ENCODE measurements at regions not wholly inside any gene's neighbourhood (a gene's known extent, or its start where the extent isn't known, plus 50 kb on each side); places are given as distances from the start of the nearest gene placed in this dataset.

- Histone ChIP-seq H3K79me2 (ENCODE audit: insufficient read depth, low read depth) (no peaks in the 10 kb centered on the region), H3K9ac (no peak overlapping the region), H3K4me1 (ENCODE audit: low read depth, poor library complexity, severe bottlenecking) (no peaks in the 10 kb centered on the region), H3K27me3 (ENCODE audit: insufficient read depth, low read depth) (no peaks in the 10 kb centered on the region), H3K4me2 (no peak overlapping the region), H3K36me3 (ENCODE audit: insufficient read depth) (no peaks in the 10 kb centered on the region), H2AFZ (ENCODE audit: low read depth) (no peak overlapping the region), H4K20me1 (ENCODE audit: insufficient read depth) (no peaks in the 10 kb centered on the region), H3K27ac (no peak overlapping the region), H3K4me3 (IDR thresholded peaks at IDR 0.05; ENCODE audit: insufficient read depth, low read depth, low read length) (no peak overlapping the region)
- TF ChIP-seq, protein P1, sequence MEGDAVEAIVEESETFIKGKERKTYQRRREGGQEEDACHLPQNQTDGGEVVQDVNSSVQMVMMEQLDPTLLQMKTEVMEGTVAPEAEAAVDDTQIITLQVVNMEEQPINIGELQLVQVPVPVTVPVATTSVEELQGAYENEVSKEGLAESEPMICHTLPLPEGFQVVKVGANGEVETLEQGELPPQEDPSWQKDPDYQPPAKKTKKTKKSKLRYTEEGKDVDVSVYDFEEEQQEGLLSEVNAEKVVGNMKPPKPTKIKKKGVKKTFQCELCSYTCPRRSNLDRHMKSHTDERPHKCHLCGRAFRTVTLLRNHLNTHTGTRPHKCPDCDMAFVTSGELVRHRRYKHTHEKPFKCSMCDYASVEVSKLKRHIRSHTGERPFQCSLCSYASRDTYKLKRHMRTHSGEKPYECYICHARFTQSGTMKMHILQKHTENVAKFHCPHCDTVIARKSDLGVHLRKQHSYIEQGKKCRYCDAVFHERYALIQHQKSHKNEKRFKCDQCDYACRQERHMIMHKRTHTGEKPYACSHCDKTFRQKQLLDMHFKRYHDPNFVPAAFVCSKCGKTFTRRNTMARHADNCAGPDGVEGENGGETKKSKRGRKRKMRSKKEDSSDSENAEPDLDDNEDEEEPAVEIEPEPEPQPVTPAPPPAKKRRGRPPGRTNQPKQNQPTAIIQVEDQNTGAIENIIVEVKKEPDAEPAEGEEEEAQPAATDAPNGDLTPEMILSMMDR (conservative IDR thresholded peaks at IDR 0.05; ENCODE audit: low read depth, low read length): no peak
Observed at GRCh38 chr18:37661478-37661877, 95.9 kb upstream of the CELF4 start.

DNA sequence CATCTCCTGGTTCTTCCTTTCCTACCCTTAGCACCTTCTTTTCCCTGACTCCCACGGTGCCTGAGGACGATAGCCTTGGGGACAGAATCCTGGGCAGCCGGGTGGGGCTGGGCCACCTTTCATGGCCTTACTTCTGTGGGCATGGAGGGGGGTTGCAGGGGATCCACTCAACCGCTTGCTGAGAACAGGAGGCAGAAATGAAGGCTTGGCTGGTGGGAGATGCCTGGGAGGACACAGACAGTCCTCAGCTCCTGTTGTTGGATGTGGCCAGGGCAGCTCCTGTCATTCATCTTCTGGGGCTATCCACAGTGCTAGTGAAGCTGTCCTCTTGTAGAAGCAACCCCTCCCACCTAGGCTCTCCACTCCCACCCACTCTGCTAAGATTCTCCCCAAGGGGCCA, 95.5 kb upstream of the CELF4 start:
- TF ChIP-seq, protein P1 (conservative IDR thresholded peaks at IDR 0.05; ENCODE audit: low read depth, low read length): no peak
- no peak overlapping the region for H3K4me3 ChIP-seq (IDR thresholded peaks at IDR 0.05; ENCODE audit: insufficient read depth, low read depth, low read length)
- no peak overlapping the region for H3K4me2 ChIP-seq
- H3K36me3 ChIP-seq (ENCODE audit: insufficient read depth): no peaks in the 10 kb centered on the region
- no peak overlapping the region for H3K27ac ChIP-seq
- H3K9ac ChIP-seq: no peak overlapping the region
- no peak overlapping the region for H2AFZ ChIP-seq (ENCODE audit: low read depth)
- no peaks in the 10 kb centered on the region for H4K20me1 ChIP-seq (ENCODE audit: insufficient read depth)
- no peaks in the 10 kb centered on the region for H3K27me3 ChIP-seq (ENCODE audit: insufficient read depth, low read depth)
- no peaks in the 10 kb centered on the region for H3K4me1 ChIP-seq (ENCODE audit: low read depth, poor library complexity, severe bottlenecking)
- H3K79me2 ChIP-seq (ENCODE audit: insufficient read depth, low read depth): no peaks in the 10 kb centered on the region

DNA sequence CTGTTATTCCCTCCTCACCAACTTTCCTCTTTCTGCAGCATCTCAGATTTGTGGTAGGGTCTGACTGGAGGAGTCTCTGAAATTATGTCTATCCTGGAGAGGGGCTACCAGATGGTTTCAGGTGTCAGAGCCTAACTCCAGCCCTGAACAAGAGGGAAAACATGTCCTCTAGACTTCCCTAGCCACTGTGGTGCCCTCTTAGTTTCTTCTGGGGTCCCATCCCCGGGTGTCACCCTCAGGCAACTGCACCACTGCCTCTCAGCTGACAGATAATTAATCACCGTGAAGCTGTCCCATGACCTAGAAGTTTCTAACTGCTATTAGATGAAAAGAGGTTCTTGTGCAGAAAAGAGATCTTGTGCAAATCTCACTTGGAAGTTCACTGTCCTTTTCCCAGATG, 95.1 kb upstream of the CELF4 start:
- H4K20me1 ChIP-seq (ENCODE audit: insufficient read depth): no peaks in the 10 kb centered on the region
- TF ChIP-seq, protein P1 (conservative IDR thresholded peaks at IDR 0.05; ENCODE audit: low read depth, low read length): no peak
- H3K4me3 ChIP-seq (IDR thresholded peaks at IDR 0.05; ENCODE audit: insufficient read depth, low read depth, low read length): no peak overlapping the region
- no peak overlapping the region for H3K27ac ChIP-seq
- no peak overlapping the region for H2AFZ ChIP-seq (ENCODE audit: low read depth)
- H3K4me2 ChIP-seq: no peak overlapping the region
- H3K4me1 ChIP-seq (ENCODE audit: low read depth, poor library complexity, severe bottlenecking): no peaks in the 10 kb centered on the region
- H3K36me3 ChIP-seq (ENCODE audit: insufficient read depth): no peaks in the 10 kb centered on the region
- H3K79me2 ChIP-seq (ENCODE audit: insufficient read depth, low read depth): no peaks in the 10 kb centered on the region
- H3K9ac ChIP-seq: no peak overlapping the region
- H3K27me3 ChIP-seq (ENCODE audit: insufficient read depth, low read depth): no peaks in the 10 kb centered on the region

GRCh38 chr18:37659906-37660305, 94.3 kb upstream of the CELF4 start:
- H3K4me1 ChIP-seq (ENCODE audit: low read depth, poor library complexity, severe bottlenecking): no peaks in the 10 kb centered on the region
- TF ChIP-seq, protein P1 (conservative IDR thresholded peaks at IDR 0.05; ENCODE audit: low read depth, low read length): no peak
- no peaks in the 10 kb centered on the region for H3K36me3 ChIP-seq (ENCODE audit: insufficient read depth)
- H3K79me2 ChIP-seq (ENCODE audit: insufficient read depth, low read depth): no peaks in the 10 kb centered on the region
- no peak overlapping the region for H3K27ac ChIP-seq
- no peak overlapping the region for H3K4me3 ChIP-seq (IDR thresholded peaks at IDR 0.05; ENCODE audit: insufficient read depth, low read depth, low read length)
- no peak overlapping the region for H3K4me2 ChIP-seq
- no peaks in the 10 kb centered on the region for H4K20me1 ChIP-seq (ENCODE audit: insufficient read depth)
- no peak overlapping the region for H2AFZ ChIP-seq (ENCODE audit: low read depth)
- H3K27me3 ChIP-seq (ENCODE audit: insufficient read depth, low read depth): no peaks in the 10 kb centered on the region
- H3K9ac ChIP-seq: no peak overlapping the region
